ENCODE measurements at regions not wholly inside any gene's neighbourhood (a gene's known extent, or its start where the extent isn't known, plus 50 kb on each side); places are given as distances from the start of the nearest gene placed in this dataset.

- Histone ChIP-seq H4K20me1 (ENCODE audit: insufficient read depth, low read length) (no peaks in the 10 kb centered on the region), H3K36me3 (replicated peaks in 1 of 2; ENCODE audit: control insufficient read depth in 1 of 2, insufficient read depth in 2 of 2, low read length in 2 of 2) (no peaks in the 10 kb centered on the region), H3K9ac (ENCODE audit: insufficient read depth, low read length, poor library complexity, severe bottlenecking) (no peak overlapping the region), H3K27ac (ENCODE audit: low read depth in 1 of 2, low read length in 2 of 2) (no peak overlapping the region), H3K27me3 (ENCODE audit: control insufficient read depth in 2 of 2, insufficient read depth in 2 of 2, low read length in 2 of 2) (no peaks in the 10 kb centered on the region), H3K79me2 (ENCODE audit: insufficient read depth, low read length) (no peaks in the 10 kb centered on the region), H2AFZ (ENCODE audit: insufficient read depth, low read depth, low read length, poor library complexity, severe bottlenecking) (no peak overlapping the region), H3K4me2 (replicated peaks; ENCODE audit: extremely low read depth, low read length, poor library complexity, severe bottlenecking) (no peak overlapping the region), H3K4me1 (ENCODE audit: control insufficient read depth in 1 of 2, insufficient read depth in 2 of 2, low read length in 2 of 2) (no peaks in the 10 kb centered on the region), H3K9me3 (replicated peaks in 1 of 2; ENCODE audit: control insufficient read depth in 1 of 2, insufficient read depth in 1 of 2, low read length in 2 of 2) (no peaks in the 10 kb centered on the region), H3K4me3 (replicated peaks in 1 of 3; ENCODE audit: low read depth in 2 of 3, low read length in 3 of 3) (no peak overlapping the region)
- no peak overlapping the region for H3K27ac Mint-ChIP-seq
- H3K9me3 Mint-ChIP-seq: no peaks in the 10 kb centered on the region
- peak; percentile 37 for TF ChIP-seq CTCF (IDR thresholded peaks at IDR 0.05)
- no peak for DNase-seq
- WGBS (ENCODE audit: insufficient coverage): 40% methylated on average over 5 of the region's 14 CpGs
- peaks cover 7 to 12% (median 9%) of the 10 kb centered on the region in 3 donors for H3K27me3 Mint-ChIP-seq (ENCODE audit: low read depth in 3 of 3)
- no peaks in the 10 kb centered on the region for H3K36me3 Mint-ChIP-seq
- no peak overlapping the region for H3K4me3 Mint-ChIP-seq
- H3K4me1 Mint-ChIP-seq: no peaks in the 10 kb centered on the region
- intact Hi-C loops (cut with micrococcal nuclease): no loop called here
Measured at GRCh38 chr12:5200278-5201087, 156.8 kb downstream of the KCNA5 start.

- Histone ChIP-seq H3K4me2 (replicated peaks; ENCODE audit: extremely low read depth, low read length, poor library complexity, severe bottlenecking) (no peak overlapping the region), H3K36me3 (replicated peaks in 1 of 2; ENCODE audit: control insufficient read depth in 1 of 2, insufficient read depth in 2 of 2, low read length in 2 of 2) (no peaks in the 10 kb centered on the region), H3K4me3 (replicated peaks in 1 of 3; ENCODE audit: low read depth in 2 of 3, low read length in 3 of 3) (no peak overlapping the region), H3K9ac (ENCODE audit: insufficient read depth, low read length, poor library complexity, severe bottlenecking) (no peak overlapping the region), H2AFZ (ENCODE audit: insufficient read depth, low read depth, low read length, poor library complexity, severe bottlenecking) (no peak overlapping the region), H3K9me3 (replicated peaks in 1 of 2; ENCODE audit: control insufficient read depth in 1 of 2, insufficient read depth in 1 of 2, low read length in 2 of 2) (no peaks in the 10 kb centered on the region), H4K20me1 (ENCODE audit: insufficient read depth, low read length) (no peaks in the 10 kb centered on the region), H3K4me1 (ENCODE audit: control insufficient read depth in 1 of 2, insufficient read depth in 2 of 2, low read length in 2 of 2) (no peaks in the 10 kb centered on the region), H3K79me2 (ENCODE audit: insufficient read depth, low read length) (no peaks in the 10 kb centered on the region), H3K27ac (ENCODE audit: low read depth in 1 of 2, low read length in 2 of 2) (no peak overlapping the region), H3K27me3 (ENCODE audit: control insufficient read depth in 2 of 2, insufficient read depth in 2 of 2, low read length in 2 of 2) (no peaks in the 10 kb centered on the region)
- Mint-ChIP-seq H3K27ac (no peak overlapping the region), H3K4me3 (no peak overlapping the region), H3K9me3 (no peaks in the 10 kb centered on the region), H3K4me1 (no peaks in the 10 kb centered on the region), H3K27me3 (ENCODE audit: low read depth in 3 of 3) (peaks cover 7 to 12% (median 7%) of the 10 kb centered on the region in 3 donors), H3K36me3 (no peaks in the 10 kb centered on the region)
- no peak for TF ChIP-seq CTCF (IDR thresholded peaks at IDR 0.05)
- DNase-seq: no peak
- 48% methylated on average over 16 of the region's 18 CpGs for WGBS (ENCODE audit: insufficient coverage)
- intact Hi-C loops (cut with micrococcal nuclease): no loop called here
Measured at GRCh38 chr12:5201554-5202218, 158.0 kb downstream of the KCNA5 start.
